GM18498 (cell line): ENCODE measurements at regions not wholly inside any gene's neighbourhood (a gene's known extent, or its start where the extent isn't known, plus 50 kb on each side); places are given as distances from the start of the nearest gene placed in this dataset.

Experiments
- ATAC-seq: cut with Tn5 transposase; IDR thresholded peaks from one replicate; pipeline ENCODE4 v1.9.1; 2021; ENCODE audit warnings: mild to moderate bottlenecking, moderate library complexity; ENCODE audit not compliant: unreplicated experiment

DNA sequence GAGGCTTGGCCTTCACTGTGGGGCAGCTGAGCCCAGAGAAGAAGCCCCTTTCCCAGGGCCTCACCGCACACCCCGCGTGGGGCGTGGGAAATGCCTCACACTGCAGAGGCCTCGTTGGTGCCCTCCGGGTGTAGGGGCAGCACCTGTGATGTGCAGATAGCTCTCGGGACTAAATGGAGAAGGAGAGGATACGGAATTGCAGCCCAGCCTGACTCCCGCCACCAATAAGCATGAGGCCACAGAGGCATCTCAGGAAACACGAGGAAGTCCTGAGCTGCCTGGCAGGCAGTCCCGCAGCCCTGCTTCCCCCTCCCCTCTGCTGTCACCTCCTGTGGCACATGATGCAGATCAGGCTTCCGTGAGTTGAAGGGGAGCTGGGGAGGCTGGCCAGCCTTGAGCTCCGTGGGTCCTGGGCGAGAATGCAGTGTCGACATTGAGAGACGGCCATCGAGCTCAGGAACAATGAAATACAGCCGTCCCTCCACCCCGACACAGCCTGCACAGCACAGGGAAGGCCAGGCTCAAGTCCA, 59.6 kb upstream of the PPP2R2D start:
- no peak for ATAC-seq

DNA sequence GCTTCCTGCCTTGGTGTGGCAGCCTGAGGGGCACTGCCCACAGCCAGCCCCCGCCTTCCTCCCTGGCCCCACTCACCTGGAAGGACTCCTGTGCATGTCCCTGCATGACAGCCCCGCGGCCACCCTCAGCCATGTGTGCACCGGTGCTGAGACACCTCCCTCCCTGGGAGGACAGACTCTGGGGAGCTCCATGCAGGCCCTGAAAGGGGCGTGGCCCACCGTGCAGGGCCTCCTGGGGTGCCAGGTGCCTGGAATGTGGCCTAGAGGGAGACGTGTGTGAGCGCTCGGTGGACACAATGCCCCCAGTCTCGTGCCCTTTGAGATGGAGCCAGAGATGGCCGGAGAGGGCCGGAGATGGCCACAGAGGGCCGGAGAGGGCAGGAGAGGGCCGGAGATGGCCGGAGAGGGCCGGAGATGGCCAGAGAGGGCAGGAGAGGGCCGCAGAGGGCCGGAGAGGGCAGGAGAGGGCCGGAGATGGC, 59.1 kb upstream of the PPP2R2D start:
- ATAC-seq = no peak

DNA sequence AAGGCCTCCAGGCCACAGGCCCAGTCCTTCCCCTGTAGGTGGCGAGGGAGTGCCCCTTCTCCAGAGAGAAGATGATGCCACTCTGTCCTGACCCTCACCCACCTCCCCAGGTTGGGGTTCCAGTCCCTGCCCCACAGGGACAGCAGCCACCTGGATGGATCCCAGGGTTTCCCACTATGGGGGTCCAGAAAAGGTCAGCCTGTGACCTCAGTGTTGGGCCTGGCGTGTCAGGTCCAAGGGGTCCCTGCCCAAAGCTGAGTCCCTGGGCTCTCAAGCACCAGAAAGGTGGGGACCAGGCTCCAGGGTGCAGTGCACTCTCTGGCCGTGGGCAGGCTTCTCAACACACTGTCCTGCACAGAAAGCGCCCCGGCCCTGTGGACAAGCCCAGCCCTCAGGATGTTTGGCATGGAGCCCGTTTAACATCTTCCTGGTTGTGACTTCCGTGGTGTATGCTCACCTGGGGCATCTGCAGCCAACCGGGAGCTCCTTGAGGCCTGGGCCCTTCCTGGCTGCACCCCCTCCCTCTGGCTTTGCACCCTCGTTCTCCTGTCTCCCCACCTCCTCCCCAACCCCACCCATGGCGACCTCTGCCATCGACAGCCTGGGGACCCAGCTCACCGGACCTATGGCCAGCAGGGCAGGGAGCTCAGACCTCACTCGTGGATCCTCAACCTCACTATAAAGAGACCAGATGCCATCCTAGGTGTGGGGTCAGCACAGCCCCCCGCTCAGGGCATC, 58.3 kb upstream of the PPP2R2D start:
- no peak for ATAC-seq

DNA sequence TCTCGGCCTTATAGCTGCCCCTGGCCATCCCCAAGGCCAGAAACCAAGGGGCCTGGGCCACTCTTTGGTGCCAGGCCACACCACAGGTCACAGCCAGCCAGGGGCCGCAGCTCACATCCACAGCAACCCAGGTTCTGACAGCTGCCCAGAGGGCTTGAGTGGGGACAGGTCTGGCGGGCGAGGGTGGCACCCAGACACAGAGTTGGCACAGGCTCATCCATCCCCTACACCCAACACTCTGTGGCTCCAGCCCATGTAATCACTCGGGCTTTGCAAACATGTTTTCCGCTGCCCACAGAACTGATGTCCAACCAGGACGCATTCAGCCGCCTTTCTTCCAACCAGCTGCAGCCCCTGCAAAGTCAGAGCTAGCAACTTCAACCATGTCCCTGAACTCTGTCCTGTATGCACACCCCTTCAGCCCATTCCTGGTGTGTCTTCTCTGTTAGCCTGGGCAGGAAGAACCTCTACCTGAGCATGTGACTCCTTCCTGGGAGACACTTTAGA, 57.7 kb upstream of the PPP2R2D start:
- no peak for ATAC-seq

DNA sequence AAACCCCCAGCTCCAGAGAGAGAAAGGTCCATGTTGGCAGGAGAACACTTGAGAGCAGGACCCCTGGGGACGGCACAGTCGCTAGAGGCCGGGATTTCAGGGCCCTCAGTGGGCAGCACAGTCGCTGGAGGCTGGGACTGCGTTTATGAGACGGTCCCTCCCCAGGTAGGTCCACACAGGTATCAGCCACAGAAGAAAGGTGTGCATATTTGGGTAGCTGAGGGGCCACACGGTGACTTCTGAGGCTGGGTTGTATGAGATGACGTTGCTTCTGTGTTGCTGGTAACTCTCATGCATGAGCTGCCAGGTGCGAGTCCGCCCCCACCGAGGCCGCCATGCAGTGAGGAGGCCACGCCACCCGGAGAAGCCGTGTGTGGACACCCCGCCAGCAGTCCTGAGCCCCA, 56.9 kb upstream of the PPP2R2D start:
- ATAC-seq = no peak

DNA sequence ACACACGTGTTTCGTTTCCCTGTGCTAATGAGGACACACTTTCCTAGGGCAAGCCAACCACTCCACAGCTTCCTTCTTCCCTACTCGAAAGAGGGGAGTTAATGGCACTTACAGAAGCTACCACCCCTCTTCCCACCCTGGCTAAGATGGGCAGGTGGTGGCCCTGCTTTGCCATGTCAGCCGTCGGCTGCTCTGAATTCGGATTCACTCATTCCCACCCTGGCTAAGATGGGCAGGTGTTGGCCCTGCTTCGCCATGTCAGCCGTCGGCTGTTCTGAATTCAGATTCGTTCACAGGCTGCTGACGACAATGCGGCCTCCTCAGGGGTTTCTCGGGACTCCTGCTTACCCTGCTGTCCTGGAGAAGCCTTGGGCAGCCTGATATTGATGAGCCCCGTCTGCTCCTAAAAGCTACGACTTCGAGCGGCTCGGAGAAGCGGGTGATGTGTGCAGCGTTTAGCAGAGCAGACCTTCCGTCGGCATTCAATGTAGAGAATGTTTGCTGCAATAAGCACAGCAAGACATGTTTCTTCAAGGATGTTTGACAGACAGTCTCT, 56.2 kb upstream of the PPP2R2D start:
- ATAC-seq = no peak

DNA sequence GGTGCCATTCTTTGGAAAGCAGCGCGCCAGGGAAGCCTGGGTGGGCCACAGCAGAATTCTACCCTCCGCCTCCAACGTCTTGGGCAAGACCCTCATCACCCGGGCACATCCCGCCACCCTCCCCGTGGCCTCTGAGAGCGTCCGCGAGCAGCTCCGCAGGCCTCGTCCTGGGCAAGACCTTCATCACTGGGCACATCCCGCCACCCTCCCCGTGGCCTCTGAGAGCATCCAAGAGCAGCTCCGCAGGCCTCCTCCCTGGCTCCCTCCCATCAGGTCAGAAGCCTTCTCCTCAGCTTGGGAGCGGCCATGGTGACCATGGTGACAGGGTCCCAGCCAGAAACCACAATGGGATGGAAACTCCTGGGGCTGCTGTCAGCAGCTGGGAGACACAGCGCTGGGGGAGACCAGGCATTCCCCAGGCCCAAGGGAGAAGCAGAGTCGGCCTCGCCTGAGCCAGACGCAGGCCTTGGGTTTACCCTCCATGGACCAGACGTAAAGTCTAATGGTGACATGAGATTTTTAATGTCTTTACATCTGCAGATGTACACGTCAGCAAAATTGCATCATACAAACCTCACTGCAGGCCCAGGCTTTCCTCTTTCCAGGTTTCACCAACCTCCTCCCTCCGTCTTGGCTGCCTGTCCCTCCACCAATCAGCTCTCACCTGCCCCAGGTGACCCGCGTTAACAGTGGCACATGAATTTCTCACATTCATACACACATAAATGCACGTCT, 55.1 kb upstream of the PPP2R2D start:
- ATAC-seq = no peak

DNA sequence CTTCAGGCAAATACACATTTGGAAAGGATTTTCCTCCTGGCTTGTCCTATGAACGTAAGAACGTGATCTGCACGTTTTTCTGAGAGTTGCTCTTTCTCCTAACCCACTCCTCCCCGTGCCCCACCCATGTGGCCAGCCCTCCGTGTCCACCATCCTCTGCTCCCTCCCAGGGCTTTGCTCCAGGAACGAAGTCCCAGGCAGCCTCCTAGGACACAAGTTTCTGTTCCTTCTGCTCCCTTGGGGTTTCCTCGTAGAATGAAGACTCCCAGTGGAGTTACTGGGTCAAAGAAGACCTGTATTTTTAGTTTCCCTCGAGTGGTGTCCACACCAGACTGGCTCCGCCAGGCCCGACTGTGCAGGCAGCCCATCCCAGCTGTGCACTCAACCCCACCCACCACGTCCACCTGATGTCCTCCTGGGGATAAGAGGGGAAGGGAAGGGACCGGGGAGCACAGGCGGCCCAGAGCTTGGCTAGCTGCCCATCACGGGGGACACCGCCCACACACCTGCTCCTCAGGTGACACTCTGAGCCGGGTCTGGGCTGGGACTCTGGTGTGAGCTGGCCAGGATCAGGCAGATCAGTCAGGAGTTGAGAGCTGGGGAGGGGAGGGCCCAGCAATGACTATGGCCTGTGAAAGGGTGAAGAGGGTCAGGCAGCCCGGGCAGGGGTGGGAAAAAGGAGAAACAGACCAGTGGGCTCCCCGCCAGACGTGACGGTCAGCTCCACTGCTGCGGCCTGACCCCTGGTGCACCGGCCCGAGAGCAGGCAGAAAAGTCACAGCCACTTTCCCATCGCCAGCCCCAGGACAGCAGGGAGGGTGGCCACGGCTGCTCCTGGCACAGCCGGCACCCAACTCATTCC, 54.3 kb upstream of the PPP2R2D start:
- ATAC-seq = no peak

DNA sequence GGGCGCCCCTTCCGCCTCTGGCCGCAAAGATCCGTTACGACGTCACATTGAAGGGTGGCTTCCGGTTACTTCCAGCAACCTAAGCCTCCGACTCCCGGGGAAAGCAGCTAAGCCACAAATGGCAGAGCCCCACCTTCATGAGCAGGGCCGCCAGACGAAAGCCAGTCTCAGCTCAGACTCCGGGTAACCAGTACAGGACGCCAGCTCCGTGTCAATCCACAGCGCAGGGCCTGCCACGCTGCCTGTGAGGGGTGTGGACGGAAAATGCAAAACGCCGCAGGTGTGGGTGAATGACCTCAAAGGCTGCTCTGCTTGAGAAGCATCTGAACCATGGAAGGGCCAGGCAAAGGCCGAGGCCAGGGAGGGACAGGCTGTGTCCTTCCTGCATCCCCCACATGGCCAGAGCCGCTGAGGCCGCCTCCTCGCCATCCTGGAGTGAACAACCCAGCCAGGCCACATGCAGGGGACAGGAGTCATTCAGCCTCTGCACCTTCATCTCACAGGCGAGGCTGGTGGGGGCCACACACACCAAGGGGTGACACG, 53.5 kb upstream of the PPP2R2D start:
- no peak for ATAC-seq

DNA sequence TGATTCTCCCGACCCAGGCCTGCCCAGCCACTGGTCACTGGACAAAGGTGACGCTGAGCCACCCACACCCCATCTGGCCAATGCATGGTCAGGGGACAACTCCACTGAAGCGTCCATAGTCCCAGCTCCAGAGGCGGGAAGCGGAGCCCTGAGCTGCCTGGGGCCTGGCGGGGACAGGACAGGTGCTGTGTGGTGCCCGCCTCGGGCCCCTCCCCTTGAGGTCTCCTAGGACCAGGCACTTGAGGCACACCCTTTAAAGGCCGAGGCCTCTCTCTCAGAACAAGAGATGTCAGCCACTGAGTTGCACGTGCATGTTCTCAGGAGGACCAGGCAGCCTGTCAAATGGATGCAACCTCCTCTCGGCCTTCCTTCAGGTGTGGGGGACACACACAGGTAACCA, 52.5 kb upstream of the PPP2R2D start:
- no peak for ATAC-seq

DNA sequence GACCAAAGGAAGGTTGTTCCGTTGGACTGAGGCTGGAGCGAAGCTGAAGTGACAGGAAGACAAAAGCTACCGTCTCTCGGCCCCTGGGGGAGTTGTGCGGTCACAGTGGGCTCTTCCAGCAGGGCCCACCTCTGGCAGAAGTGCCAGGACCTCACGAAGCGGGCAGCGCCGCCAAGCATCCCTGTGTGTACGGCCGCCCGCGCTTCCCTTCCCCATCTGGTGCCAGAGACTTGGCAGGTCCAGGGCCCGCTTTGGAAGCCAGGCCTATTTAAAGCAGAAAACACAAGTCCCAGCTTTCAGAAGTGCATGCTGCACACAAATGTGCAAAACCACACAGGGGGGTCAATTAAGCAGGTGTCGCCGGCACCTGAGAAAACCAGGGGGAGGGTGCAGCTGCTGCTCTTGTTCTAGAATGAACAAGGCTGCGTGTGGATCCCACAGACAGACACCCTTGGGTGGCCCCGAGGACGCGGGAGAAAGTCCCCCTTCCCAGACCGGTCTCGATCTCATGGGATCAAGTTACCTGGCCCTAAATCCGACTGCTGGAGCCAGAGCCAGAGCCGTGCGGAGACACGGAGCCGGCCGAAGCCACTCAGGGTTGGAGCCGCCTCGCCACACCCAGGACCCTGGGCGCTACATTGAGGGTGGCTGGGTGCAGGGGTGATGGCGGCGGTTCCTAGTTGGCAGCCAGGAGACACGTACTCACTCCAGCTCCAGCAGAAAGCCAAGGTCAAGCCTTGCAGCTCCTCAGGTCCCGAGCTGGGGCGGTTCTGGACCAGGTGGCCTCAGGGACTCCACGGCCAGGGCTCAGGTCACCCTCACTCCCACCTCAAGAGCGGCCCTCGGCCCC, 51.8 kb upstream of the PPP2R2D start:
- no peak for ATAC-seq

DNA sequence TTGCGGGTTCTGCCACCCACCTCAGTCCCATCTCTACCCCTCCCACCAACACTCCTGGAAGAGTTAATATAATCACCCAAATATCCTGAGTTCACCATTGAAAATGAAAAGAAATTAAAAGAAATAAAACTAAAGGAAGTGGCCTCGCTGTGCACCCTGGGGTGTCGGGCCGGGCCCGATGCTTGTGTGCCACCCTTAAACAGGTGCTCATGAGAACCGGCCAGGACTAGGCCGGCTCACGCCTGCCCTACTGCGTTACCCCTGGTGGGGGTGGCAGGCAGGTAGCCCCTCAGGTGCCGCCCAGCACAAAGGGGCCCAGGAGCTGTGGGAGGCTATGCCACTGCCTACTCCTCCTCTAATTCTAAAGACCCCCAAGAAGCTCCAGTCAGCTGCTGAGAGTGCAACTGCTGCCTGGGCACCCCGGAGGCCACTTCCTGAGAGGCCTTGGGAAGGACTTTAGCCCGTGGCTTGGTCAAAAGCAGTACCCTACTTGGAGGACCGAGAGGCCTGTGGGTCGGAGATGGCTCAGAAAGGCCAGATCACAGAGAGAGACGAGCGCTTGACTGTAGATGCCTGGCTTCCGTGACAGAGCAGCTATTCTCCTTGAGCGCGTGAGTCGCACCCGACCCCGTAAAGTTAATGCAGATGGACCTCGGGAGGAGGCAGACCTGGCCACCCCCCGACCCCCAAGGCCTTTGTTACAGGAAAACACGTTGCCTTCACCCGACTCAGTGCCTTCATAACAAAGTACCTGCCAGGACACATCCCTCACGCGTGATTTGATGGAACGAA, 51.0 kb upstream of the PPP2R2D start:
- no peak for ATAC-seq

DNA sequence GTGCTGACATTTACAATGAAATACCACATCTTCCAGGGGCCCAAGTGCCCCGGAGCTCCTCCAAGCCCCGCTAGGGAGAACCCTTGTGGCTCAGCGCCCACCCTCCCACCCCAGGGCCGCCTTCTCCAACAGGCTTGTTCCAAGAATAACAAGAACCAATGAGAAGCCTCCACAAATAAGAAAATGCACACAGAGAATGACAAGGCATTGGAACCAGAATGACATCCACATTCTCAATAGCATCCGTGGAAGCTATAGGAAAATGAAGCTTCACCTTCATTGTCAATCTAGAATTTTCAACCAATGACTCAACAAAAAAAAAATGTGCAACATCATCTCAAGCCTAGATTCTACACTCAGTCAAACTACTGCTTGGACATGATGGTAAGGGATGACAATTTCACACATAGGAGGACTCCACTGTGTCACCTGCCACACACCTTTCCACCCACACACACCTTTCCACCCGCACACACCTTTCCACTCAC, 50.4 kb upstream of the PPP2R2D start:
- no peak for ATAC-seq
